Ishikawa (cell line): ENCODE measurements at regions not wholly inside any gene's neighbourhood (a gene's known extent, or its start where the extent isn't known, plus 50 kb on each side); places are given as distances from the start of the nearest gene placed in this dataset.

Experiments used
- CEBPB ChIP-seq: IDR thresholded peaks from 2 replicates; pipeline ENCODE4 v1.6.1; 2012
- CREB1 ChIP-seq: IDR thresholded peaks from 2 replicates; pipeline ENCODE4 v1.6.1; 2012; ENCODE audit warnings: low read depth
- EGR1 ChIP-seq: IDR thresholded peaks from 2 replicates; pipeline ENCODE4 v1.6.1; 2012
- EP300 ChIP-seq: IDR thresholded peaks from 2 replicates; pipeline ENCODE4 v1.6.1; 2012; ENCODE audit warnings: borderline replicate concordance
- FOXM1 ChIP-seq: IDR thresholded peaks from 2 replicates; pipeline ENCODE4 v1.6.1; 2012; ENCODE audit warnings: low read depth, borderline replicate concordance
- NFIC ChIP-seq: IDR thresholded peaks from 2 replicates; pipeline ENCODE4 v1.6.1; 2012
- TAF1 ChIP-seq: IDR thresholded peaks from 2 replicates; pipeline ENCODE4 v1.6.1; 2012; ENCODE audit warnings: low read depth, mild to moderate bottlenecking
- TCF12 ChIP-seq: IDR thresholded peaks from 2 replicates; pipeline ENCODE4 v1.6.1; 2012; ENCODE audit warnings: low read depth
- TEAD4 ChIP-seq: IDR thresholded peaks from 2 replicates; pipeline ENCODE4 v1.6.1; 2012
- YY1 ChIP-seq: IDR thresholded peaks from 2 replicates; pipeline ENCODE4 v1.6.1; 2012; ENCODE audit warnings: low read depth
- ZBTB7A ChIP-seq: IDR thresholded peaks from 2 replicates; pipeline ENCODE4 v1.6.1; 2012; ENCODE audit warnings: low read depth
- TF ChIP-seq, protein P1 (sequence below): IDR thresholded peaks from 2 replicates; pipeline ENCODE4 v1.6.1; 2012
- TF ChIP-seq, protein P2 (sequence below): IDR thresholded peaks from 2 replicates; pipeline ENCODE4 v1.6.1; 2012; ENCODE audit warnings: low read depth, mild to moderate bottlenecking
- TF ChIP-seq, protein P3 (sequence below): IDR thresholded peaks from 2 replicates; pipeline ENCODE4 v1.6.1; 2012

DNA sequence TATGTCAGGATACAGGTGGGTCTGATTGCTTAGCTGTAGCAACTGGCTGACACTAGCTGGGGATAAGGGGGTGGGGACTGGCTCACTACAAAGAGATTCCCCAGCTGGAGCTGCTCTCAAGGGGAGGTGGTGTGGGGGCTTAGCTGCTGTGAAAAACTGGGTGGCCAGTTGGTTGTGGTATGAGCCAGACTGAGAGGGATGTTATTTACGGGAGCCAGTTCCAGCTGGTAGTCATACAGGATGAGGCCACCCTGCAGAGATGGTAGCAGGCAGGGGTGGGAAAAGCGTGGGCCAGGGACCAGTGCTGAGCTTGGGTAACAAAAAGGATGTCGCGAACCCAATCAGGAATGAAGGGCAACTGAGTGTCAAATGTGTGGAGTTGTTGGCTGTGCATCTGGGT is 204.0 kb upstream of the C21orf91 start:
- TF ChIP-seq TEAD4: no peak
- TF ChIP-seq, protein P1, sequence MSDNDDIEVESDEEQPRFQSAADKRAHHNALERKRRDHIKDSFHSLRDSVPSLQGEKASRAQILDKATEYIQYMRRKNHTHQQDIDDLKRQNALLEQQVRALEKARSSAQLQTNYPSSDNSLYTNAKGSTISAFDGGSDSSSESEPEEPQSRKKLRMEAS: no peak
- no peak for TF ChIP-seq TCF12
- TF ChIP-seq EP300: no peak
- TF ChIP-seq NFIC: no peak
- TF ChIP-seq CEBPB: no peak
- TF ChIP-seq, protein P2, sequence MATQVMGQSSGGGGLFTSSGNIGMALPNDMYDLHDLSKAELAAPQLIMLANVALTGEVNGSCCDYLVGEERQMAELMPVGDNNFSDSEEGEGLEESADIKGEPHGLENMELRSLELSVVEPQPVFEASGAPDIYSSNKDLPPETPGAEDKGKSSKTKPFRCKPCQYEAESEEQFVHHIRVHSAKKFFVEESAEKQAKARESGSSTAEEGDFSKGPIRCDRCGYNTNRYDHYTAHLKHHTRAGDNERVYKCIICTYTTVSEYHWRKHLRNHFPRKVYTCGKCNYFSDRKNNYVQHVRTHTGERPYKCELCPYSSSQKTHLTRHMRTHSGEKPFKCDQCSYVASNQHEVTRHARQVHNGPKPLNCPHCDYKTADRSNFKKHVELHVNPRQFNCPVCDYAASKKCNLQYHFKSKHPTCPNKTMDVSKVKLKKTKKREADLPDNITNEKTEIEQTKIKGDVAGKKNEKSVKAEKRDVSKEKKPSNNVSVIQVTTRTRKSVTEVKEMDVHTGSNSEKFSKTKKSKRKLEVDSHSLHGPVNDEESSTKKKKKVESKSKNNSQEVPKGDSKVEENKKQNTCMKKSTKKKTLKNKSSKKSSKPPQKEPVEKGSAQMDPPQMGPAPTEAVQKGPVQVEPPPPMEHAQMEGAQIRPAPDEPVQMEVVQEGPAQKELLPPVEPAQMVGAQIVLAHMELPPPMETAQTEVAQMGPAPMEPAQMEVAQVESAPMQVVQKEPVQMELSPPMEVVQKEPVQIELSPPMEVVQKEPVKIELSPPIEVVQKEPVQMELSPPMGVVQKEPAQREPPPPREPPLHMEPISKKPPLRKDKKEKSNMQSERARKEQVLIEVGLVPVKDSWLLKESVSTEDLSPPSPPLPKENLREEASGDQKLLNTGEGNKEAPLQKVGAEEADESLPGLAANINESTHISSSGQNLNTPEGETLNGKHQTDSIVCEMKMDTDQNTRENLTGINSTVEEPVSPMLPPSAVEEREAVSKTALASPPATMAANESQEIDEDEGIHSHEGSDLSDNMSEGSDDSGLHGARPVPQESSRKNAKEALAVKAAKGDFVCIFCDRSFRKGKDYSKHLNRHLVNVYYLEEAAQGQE: no peak
- TF ChIP-seq EGR1: no peak
- TF ChIP-seq, protein P3, sequence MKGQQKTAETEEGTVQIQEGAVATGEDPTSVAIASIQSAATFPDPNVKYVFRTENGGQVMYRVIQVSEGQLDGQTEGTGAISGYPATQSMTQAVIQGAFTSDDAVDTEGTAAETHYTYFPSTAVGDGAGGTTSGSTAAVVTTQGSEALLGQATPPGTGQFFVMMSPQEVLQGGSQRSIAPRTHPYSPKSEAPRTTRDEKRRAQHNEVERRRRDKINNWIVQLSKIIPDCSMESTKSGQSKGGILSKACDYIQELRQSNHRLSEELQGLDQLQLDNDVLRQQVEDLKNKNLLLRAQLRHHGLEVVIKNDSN: no peak
- no peak for TF ChIP-seq YY1
- no peak for TF ChIP-seq TAF1
- no peak for TF ChIP-seq ZBTB7A

DNA sequence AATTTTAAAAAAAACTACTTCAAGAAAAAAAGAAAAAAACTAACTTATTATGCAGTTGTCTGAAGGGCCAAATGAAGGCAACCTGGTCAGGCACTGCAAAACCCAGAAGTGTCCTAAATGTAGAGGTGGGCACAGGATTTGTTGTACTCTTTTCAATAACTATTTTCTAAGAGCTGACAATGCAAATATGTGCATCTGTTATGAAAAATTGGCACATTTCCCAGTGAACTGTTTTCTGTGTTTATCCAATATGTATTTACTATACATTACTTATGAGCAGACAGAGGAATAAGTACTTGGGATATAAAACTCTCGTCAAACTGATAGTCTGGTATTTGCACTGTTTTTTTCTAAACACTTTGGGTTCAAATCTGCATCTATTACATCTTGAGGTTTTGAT is 188.0 kb upstream of the C21orf91 start:
- TF ChIP-seq NFIC (no peak), YY1 (no peak), TAF1 (no peak), TCF12 (no peak), ZBTB7A (no peak), EGR1 (no peak), FOXM1 (no peak)
- TF ChIP-seq, protein P1: no peak
- TF ChIP-seq, protein P2: no peak

DNA sequence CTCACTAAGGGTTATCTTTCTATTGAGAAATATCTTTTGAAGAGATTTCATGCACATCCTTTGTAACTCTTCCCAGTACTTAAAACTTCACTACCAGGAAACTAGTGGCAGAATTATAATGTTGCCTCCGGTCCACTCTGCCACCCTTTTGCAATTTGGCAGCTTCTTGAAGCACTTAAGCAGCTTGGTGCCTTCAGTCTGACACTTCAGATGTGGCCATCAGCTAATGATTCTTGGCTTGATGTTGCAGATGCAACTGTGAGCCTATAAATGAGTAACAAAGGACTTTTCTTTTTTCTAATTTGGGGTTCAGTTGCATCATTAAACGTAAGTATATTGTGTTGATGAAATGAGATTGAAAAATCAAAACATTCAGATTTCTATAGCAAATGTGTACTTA is 187.5 kb upstream of the C21orf91 start:
- TF ChIP-seq EP300 (no peak), YY1 (no peak), ZBTB7A (no peak), TAF1 (no peak), TEAD4 (no peak), TCF12 (no peak)
- TF ChIP-seq, protein P2: no peak

DNA sequence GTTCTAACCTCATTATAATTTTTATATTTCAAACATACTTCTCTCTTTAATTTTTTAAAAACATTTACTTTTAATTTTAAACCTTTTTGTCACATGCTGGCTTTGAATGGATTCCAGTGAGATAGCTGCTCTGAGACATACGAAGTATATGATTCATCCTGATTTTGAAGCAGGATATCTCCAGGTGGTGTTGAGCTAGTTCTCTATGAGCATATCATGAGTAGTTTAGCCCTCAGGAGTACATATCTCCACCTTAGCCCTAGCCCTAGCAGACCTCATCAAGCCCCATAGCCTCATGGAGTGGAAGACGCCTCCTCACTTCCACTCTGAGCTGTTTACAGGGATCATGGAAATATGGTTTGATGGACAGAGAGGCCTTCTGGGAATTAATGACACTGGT is 183.2 kb upstream of the C21orf91 start:
- TF ChIP-seq FOXM1 (no peak), CREB1 (no peak)

DNA sequence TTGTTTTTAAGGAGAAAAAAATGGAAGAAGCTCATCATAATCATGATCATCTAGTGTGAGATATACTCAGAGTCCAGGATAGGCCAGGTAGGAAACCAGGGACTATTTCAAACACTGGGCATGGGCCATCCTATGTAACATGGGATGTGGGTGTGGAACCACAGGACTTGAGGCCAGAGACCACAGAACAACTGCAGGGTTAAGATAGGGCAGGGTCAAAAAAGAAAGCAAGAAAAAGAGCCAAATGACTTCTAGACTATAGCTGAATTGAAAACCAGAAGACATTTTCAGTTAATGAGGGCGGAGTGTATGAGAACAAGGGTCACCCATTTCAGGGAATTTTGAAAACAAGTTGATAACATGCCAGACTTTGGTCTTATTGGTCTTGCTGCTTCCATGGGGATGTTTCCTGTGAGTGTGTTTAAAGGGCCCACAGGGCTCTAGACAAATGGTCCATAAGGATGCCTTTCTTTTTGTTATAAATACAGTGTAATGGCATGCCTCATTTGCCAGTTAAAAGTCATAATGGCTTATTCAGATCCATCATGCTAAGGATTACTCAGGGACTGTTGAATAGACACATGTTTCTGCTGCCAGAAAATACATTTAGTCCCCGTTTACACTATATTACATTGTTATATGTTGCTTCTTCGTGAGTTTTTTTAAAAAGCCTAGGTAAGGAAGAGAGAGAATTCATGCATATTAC is 182.0 kb upstream of the C21orf91 start:
- TF ChIP-seq, protein P1: no peak

DNA sequence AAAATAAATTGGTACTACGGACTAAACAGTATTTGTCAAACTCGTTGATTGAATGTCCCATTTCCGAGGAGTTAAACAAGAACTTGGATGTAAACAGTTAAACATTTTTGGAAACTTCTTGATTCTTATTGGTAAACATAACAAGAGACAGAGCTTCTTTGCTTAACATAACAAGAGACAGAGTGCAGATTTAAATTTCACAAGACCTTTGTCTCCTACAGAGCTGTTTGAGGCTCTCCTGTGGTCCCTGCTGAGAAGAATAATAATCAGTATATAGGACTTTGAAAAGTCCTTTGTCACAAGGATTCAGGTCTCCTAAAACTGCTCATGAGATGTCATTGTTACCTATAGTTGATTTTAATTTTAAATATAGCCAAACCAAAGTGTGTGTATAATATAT is 170.6 kb upstream of the C21orf91 start:
- no peak for TF ChIP-seq EGR1
- no peak for TF ChIP-seq YY1
- TF ChIP-seq TEAD4: no peak
- TF ChIP-seq, protein P3: no peak
- TF ChIP-seq EP300: no peak
- no peak for TF ChIP-seq ZBTB7A
- no peak for TF ChIP-seq CEBPB
- TF ChIP-seq, protein P2: no peak
- no peak for TF ChIP-seq FOXM1
